Peyer's patch (tissue), 4 donors: ENCODE measurements at regions not wholly inside any gene's neighbourhood (a gene's known extent, or its start where the extent isn't known, plus 50 kb on each side); places are given as distances from the start of the nearest gene placed in this dataset.

Experiments used
- POLR2A ChIP-seq, 2 donors: fragments of 450-650 bp; IDR thresholded peaks; one replicate each; pipeline ENCODE4 v1.5.1; 2017; ENCODE audit warnings: antibody characterized with exemption in 2 of 2, mild to moderate bottlenecking in 2 of 2, moderate library complexity in 2 of 2
- TF ChIP-seq, protein P1 (sequence below), 6 experiments: fragments of 450-650 bp in 4 of 6; fragments of 200-600 bp in 2 of 6; sonication (generic) in 1 of 6; IDR thresholded peaks; one replicate each; pipeline ENCODE4 v1.5.1; 2017 to 2019; ENCODE audit warnings: antibody characterized with exemption in 6 of 6, mild to moderate bottlenecking in 3 of 6, moderate library complexity in 1 of 6

GRCh38 chr21:15164678-15165303, 100.0 kb upstream of the NRIP1 start:
- no peak for TF ChIP-seq POLR2A (IDR thresholded peaks at IDR 0.05)
- TF ChIP-seq, protein P1, sequence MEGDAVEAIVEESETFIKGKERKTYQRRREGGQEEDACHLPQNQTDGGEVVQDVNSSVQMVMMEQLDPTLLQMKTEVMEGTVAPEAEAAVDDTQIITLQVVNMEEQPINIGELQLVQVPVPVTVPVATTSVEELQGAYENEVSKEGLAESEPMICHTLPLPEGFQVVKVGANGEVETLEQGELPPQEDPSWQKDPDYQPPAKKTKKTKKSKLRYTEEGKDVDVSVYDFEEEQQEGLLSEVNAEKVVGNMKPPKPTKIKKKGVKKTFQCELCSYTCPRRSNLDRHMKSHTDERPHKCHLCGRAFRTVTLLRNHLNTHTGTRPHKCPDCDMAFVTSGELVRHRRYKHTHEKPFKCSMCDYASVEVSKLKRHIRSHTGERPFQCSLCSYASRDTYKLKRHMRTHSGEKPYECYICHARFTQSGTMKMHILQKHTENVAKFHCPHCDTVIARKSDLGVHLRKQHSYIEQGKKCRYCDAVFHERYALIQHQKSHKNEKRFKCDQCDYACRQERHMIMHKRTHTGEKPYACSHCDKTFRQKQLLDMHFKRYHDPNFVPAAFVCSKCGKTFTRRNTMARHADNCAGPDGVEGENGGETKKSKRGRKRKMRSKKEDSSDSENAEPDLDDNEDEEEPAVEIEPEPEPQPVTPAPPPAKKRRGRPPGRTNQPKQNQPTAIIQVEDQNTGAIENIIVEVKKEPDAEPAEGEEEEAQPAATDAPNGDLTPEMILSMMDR (IDR thresholded peaks at IDR 0.05), result no peak
